NT2/D1 (cell line): ENCODE measurements at regions not wholly inside any gene's neighbourhood (a gene's known extent, or its start where the extent isn't known, plus 50 kb on each side); places are given as distances from the start of the nearest gene placed in this dataset.

Experiments used
- SUZ12 ChIP-seq: IDR thresholded peaks from 2 replicates; pipeline ENCODE4 v1.6.1; 2011; ENCODE audit not compliant: insufficient read length, insufficient read depth; ENCODE audit errors: extremely low read depth
- YY1 ChIP-seq: IDR thresholded peaks from 2 replicates; pipeline ENCODE4 v1.6.1; 2011; ENCODE audit not compliant: insufficient read length, insufficient read depth
- ZNF274 ChIP-seq: IDR thresholded peaks from 2 replicates; pipeline ENCODE4 v1.6.1; 2011; ENCODE audit warnings: mild to moderate bottlenecking, low read depth, low read length

DNA sequence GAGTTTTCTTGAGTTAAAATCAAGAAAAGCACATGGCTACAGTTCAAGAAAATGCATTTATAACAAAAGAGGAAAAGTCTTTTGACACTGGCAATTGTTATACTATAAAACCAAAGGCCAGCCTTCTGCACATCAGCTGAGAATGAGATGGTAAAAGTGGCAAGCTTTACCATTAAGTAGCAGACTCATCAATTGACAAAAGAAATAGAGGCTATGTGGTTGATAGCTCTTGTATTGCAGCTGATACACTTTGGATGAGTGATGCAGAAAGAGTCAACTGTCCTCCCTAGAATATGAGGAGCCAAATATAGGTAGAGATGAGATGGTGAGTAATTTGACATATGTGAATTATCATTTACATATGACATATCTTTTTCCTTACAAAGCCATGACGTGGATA, 1100.9 kb upstream of the CDH6 start:
- no peak for TF ChIP-seq YY1
- TF ChIP-seq ZNF274, result no peak
- no peak for TF ChIP-seq SUZ12
